Adrenal gland (tissue), 9 donors: ENCODE measurements at regions not wholly inside any gene's neighbourhood (a gene's known extent, or its start where the extent isn't known, plus 50 kb on each side); places are given as distances from the start of the nearest gene placed in this dataset.

ENCODE experiments used
- DNase-seq, 7 donors: peaks; one replicate each; pipeline ENCODE4 v3.0.0-alpha.2; 2019 to 2020
- H3K27ac ChIP-seq, 5 donors: fragments of 200-600 bp; sonication (generic) in 4 of 5; 1 replicate in 3 of 5; 2 replicates in 2 of 5; pipeline versions ENCODE4 v1.5.1 to v1.8.0; 2016 to 2020; ENCODE audit warnings: mild to moderate bottlenecking in 1 of 5
- H3K27me3 ChIP-seq: fragments of 200-600 bp; 2 replicates; pipeline ENCODE4 v1.8.0; 2021
- H3K36me3 ChIP-seq, 2 donors: fragments of 200-600 bp; replicated peaks in 1 of 2; 1 replicate in 1 of 2; 2 replicates in 1 of 2; pipeline versions ENCODE4 v1.5.1 to v1.8.0; 2018 to 2022
- H3K4me1 ChIP-seq, 2 donors: fragments of 200-600 bp; replicated peaks in 1 of 2; 1 replicate in 1 of 2; 2 replicates in 1 of 2; pipeline versions ENCODE4 v1.5.1 to v1.8.0; 2018 to 2021
- H3K4me3 ChIP-seq, 4 donors: fragments of 200-600 bp; sonication (generic) in 3 of 4; one replicate each; pipeline ENCODE4 v1.5.1; 2016 to 2018
- H3K9me3 ChIP-seq, 3 donors: fragments of 200-600 bp; sonication (generic) in 1 of 3; replicated peaks in 1 of 3; 1 replicate in 2 of 3; 2 replicates in 1 of 3; pipeline versions ENCODE4 v1.5.1 to v1.8.0; 2016 to 2021
- POLR2A ChIP-seq, 2 donors: fragments of 450-650 bp; IDR thresholded peaks; one replicate each; pipeline ENCODE4 v1.6.1; 2017; ENCODE audit warnings: antibody characterized with exemption in 2 of 2, mild to moderate bottlenecking in 2 of 2, moderate library complexity in 1 of 2
- WGBS, 4 donors: extraction: QIAGEN DNeasy Blood & Tissue Kit in 2 of 4; methylation state at CpG; one replicate each; pipeline versions ENCODE4 v1.1.5 to v1.1.7; 2013 to 2017; 5-methylcytosine and 5-hydroxymethylcytosine counted together
- intact Hi-C, 2 donors: fragments of 100-400 bp; cut with DNase I; formaldehyde crosslinking; loops; one replicate each; pipeline versions ENCODE4 v1.14.1 to v1.15.0; 2022 to 2023
- TF ChIP-seq, protein P1 (sequence below), 6 experiments: fragments of 450-650 bp in 4 of 6; fragments of 200-600 bp in 2 of 6; sonication (generic) in 1 of 6; IDR thresholded peaks; 1 replicate in 5 of 6; 2 replicates in 1 of 6; pipeline versions ENCODE4 v1.5.1 to v1.8.0; 2016 to 2021; ENCODE audit warnings: antibody characterized with exemption in 6 of 6, mild to moderate bottlenecking in 2 of 6, moderate library complexity in 1 of 6
- donor health status: healthy with polysubstance abuse.
- donor health status: Bipolar disorder and iron deficiency.
- donor health status: DM: yes; HTN: yes; CAD: no.
- donor health status: DM: no; HTN: no; CAD: no.
- donor health status: DM: no; HTN: no; CAD: no.

DNA sequence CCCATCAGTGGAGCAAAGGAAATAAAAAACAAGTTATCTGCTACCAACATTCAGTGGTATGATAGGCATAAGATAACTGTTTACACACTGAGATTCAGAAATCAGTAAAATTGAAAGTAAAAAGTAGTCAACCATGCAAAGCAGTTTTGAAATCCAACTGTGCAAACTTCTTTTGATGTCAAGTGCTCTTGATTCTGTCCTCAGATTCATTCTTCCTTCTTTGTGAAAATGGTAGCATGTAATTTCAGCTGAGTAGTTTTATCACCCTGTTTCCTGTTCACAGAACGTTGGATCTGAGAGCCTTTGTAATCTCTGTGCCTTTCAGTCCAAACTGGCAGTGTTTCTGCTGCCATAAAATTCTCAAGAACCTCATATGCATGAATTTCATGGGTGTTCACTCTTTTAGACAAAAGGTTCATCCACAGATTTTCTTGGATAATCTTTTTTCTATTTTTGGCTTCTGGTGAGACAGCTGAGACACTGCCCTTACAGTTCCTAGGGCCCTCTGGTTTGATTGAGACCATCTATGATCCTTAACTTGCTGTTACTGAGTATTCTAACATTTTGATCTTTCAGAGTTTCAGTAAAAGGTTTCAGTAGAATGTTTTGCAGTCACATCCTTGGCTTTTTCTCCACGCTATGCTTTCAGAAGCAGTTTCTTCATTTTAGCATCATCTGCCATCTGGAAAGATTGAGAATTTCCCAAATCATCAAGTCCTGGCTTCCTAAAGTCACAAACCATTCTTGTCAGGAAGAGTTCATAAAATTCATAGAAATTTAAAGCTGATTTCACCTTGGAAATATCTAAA is 272.3 kb upstream of the EPHA4 start:
- Histone ChIP-seq H3K36me3 (no peaks in the 10 kb centered on the region), H3K27ac (no peak overlapping the region), H3K4me3 (no peak overlapping the region), H3K4me1 (no peaks in the 10 kb centered on the region), H3K27me3 (no peaks in the 10 kb centered on the region), H3K9me3 (no peaks in the 10 kb centered on the region)
- WGBS, 4 donors, result 40 to 50% (median 44%) methylated on average over 2 of the region's 2 CpGs
- TF ChIP-seq, protein P1, sequence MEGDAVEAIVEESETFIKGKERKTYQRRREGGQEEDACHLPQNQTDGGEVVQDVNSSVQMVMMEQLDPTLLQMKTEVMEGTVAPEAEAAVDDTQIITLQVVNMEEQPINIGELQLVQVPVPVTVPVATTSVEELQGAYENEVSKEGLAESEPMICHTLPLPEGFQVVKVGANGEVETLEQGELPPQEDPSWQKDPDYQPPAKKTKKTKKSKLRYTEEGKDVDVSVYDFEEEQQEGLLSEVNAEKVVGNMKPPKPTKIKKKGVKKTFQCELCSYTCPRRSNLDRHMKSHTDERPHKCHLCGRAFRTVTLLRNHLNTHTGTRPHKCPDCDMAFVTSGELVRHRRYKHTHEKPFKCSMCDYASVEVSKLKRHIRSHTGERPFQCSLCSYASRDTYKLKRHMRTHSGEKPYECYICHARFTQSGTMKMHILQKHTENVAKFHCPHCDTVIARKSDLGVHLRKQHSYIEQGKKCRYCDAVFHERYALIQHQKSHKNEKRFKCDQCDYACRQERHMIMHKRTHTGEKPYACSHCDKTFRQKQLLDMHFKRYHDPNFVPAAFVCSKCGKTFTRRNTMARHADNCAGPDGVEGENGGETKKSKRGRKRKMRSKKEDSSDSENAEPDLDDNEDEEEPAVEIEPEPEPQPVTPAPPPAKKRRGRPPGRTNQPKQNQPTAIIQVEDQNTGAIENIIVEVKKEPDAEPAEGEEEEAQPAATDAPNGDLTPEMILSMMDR (IDR thresholded peaks at IDR 0.05), result no peak
- TF ChIP-seq POLR2A (IDR thresholded peaks at IDR 0.05), result no peak
- no peak for DNase-seq
- intact Hi-C loops, result no loop called here

DNA sequence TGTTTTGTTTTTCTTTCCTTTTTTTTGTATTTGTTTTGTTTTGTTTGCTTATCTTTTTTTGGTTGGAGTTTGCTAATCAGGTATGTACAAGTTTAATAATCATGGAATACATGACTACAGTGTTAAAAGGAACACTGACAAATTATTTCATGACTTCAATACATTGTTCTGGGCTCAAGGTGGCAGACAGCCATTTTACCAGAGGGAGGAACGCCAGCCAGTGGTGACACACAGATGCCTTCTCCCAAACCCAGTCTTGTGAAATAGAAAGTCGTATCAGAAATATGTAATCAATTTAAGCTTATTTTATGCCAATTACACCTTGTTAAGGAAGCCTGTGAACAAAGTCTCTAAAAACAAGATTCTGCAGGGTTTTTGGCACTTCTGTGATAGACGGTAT is 264.0 kb upstream of the EPHA4 start:
- intact Hi-C loops, result no loop called here
- Histone ChIP-seq H3K36me3 (no peaks in the 10 kb centered on the region), H3K4me3 (no peak overlapping the region), H3K27ac (no peak overlapping the region), H3K9me3 (no peaks in the 10 kb centered on the region), H3K4me1 (no peaks in the 10 kb centered on the region), H3K27me3 (no peaks in the 10 kb centered on the region)
- WGBS, 4 donors, result 64 to 70% (median 66%) methylated on average over 3 of the region's 3 CpGs
- no peak for TF ChIP-seq POLR2A (IDR thresholded peaks at IDR 0.05)
- TF ChIP-seq, protein P1 (IDR thresholded peaks at IDR 0.05), result no peak
- DNase-seq, result no peak

DNA sequence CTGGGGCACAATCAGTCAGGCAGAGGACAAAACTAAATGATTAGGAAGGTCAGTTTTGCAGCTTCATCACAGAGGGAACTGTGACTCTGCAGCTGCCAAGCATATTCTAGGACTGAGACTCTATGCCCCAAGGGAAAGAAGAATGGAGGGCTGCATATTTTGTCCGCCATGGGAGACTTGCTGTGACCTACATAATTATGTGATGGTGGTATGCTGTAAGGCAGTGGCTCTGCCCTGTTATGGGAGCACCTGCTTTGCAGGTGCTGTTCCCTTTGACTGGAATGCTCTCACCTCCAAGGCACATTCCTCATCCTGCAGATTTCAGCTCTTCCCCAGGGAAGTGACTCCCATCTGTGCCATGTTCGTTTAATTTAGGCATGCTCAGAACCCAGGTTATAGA is 261.9 kb upstream of the EPHA4 start:
- no peak for DNase-seq
- intact Hi-C loops, result no loop called here
- WGBS, 4 donors, result 51 to 72% (median 58%) methylated on average over 1 to 2 of the region's 2 CpGs

DNA sequence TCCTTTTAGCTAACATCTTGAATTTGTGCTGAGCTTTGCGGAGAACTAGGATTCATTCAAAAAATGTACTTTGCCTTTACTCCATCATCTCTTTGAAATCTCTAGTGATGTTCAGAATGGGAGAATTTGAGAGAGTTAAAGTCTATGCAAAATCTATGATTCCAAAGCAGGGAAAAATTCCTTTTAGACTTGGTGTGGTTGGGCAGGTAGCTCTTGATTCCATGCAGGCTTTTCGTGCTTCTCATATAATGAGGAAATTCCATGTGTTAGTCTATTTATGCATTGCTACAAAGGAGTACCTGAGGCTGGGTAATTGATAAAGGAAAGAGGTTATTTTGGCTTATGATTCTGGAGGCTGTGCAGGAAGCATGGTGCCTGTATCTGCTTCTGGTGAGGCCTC is 258.9 kb upstream of the EPHA4 start:
- no peaks in the 10 kb centered on the region for H3K9me3 ChIP-seq
- TF ChIP-seq, protein P1 (IDR thresholded peaks at IDR 0.05), result no peak
- no peak for TF ChIP-seq POLR2A (IDR thresholded peaks at IDR 0.05)
- intact Hi-C loops, result no loop called here
- no peak for DNase-seq
- no peaks in the 10 kb centered on the region for H3K4me1 ChIP-seq
- H3K4me3 ChIP-seq, result no peak overlapping the region
- H3K27me3 ChIP-seq, result no peaks in the 10 kb centered on the region
- H3K36me3 ChIP-seq, result no peaks in the 10 kb centered on the region
- no peak overlapping the region for H3K27ac ChIP-seq
- 74 to 86% (median 81%) methylated on average over 2 of the region's 2 CpGs for WGBS, 4 donors

More for the DNA sequence above, 261.9 kb upstream of the EPHA4 start:
- Histone ChIP-seq H3K4me1 (no peaks in the 10 kb centered on the region), H3K36me3 (no peaks in the 10 kb centered on the region), H3K4me3 (no peak overlapping the region), H3K9me3 (no peaks in the 10 kb centered on the region), H3K27me3 (no peaks in the 10 kb centered on the region), H3K27ac (no peak overlapping the region)
- TF ChIP-seq, protein P1 (IDR thresholded peaks at IDR 0.05), result no peak
- TF ChIP-seq POLR2A (IDR thresholded peaks at IDR 0.05), result no peak
